ENCODE measurements at regions not wholly inside any gene's neighbourhood (a gene's known extent, or its start where the extent isn't known, plus 50 kb on each side); places are given as distances from the start of the nearest gene placed in this dataset.
A peak's percentile ranks its signal among the peaks of the same experiment; 100 is the strongest.

- DNase-seq (ENCODE audit: low read depth, low spot score) = no peak
These were observed 609.9 kb downstream of the ACTL7B start for GRCh38 chr9:108245901-108246300.

GRCh38 chr9:108245331-108245730 is 610.5 kb downstream of the ACTL7B start:
- no peak for DNase-seq (ENCODE audit: low read depth, low spot score)

GRCh38 chr9:108244686-108245085 is 611.1 kb downstream of the ACTL7B start:
- no peak for DNase-seq (ENCODE audit: low read depth, low spot score)

- peak; percentile 11 for DNase-seq (ENCODE audit: low read depth, low spot score)
These were observed 614.3 kb downstream of the ACTL7B start for GRCh38 chr9:108241384-108242073.

- no peak for DNase-seq (ENCODE audit: low read depth, low spot score)
These were observed 616.0 kb downstream of the ACTL7B start for GRCh38 chr9:108239696-108240321.

- no peak for DNase-seq (ENCODE audit: low read depth, low spot score)
These were observed 620.2 kb downstream of the ACTL7B start for GRCh38 chr9:108235609-108236008.

- no peak for DNase-seq (ENCODE audit: low read depth, low spot score)
These were observed 621.0 kb downstream of the ACTL7B start for GRCh38 chr9:108234811-108235210.

GRCh38 chr9:108225149-108225800 is 630.5 kb downstream of the ACTL7B start:
- no peak for DNase-seq (ENCODE audit: low read depth, low spot score)

- DNase-seq (ENCODE audit: low read depth, low spot score) = no peak
These were observed 631.1 kb downstream of the ACTL7B start for GRCh38 chr9:108224716-108225115.

GRCh38 chr9:108219664-108220063 is 636.1 kb downstream of the ACTL7B start:
- no peak for DNase-seq (ENCODE audit: low read depth, low spot score)

GRCh38 chr9:108217431-108218349 is 638.1 kb downstream of the ACTL7B start:
- no peak for DNase-seq (ENCODE audit: low read depth, low spot score)

- no peak for DNase-seq (ENCODE audit: low read depth, low spot score)
These were observed 642.3 kb downstream of the ACTL7B start for GRCh38 chr9:108213511-108213910.

- no peak for DNase-seq (ENCODE audit: low read depth, low spot score)
These were observed 643.6 kb downstream of the ACTL7B start for GRCh38 chr9:108212184-108212583.

GRCh38 chr9:108211411-108211955 is 644.3 kb downstream of the ACTL7B start:
- DNase-seq (ENCODE audit: low read depth, low spot score) = no peak

- no peak for DNase-seq (ENCODE audit: low read depth, low spot score)
These were observed 646.6 kb downstream of the ACTL7B start for GRCh38 chr9:108209132-108209685.

- no peak for DNase-seq (ENCODE audit: low read depth, low spot score)
These were observed 648.1 kb downstream of the ACTL7B start for GRCh38 chr9:108207561-108208165.

GRCh38 chr9:108205276-108205675 is 650.5 kb downstream of the ACTL7B start:
- DNase-seq (ENCODE audit: low read depth, low spot score) = no peak

GRCh38 chr9:108197899-108198298 is 657.9 kb downstream of the ACTL7B start:
- DNase-seq (ENCODE audit: low read depth, low spot score) = no peak

GRCh38 chr9:108197008-108197365 is 658.8 kb downstream of the ACTL7B start:
- DNase-seq (ENCODE audit: low read depth, low spot score) = no peak

- DNase-seq (ENCODE audit: low read depth, low spot score) = no peak
These were observed 659.3 kb downstream of the ACTL7B start for GRCh38 chr9:108196332-108197007.
